KOPT-K1 (cell line): ENCODE measurements at regions not wholly inside any gene's neighbourhood (a gene's known extent, or its start where the extent isn't known, plus 50 kb on each side); places are given as distances from the start of the nearest gene placed in this dataset.
"Not testable (repeated sequence)": the region's sequence is repeated elsewhere in the genome, so short reads cannot be mapped to it uniquely, and the experiment has no call there.

Experiments used
- H3K27ac ChIP-seq: fragments of 200-600 bp; sonication (generic); 2 replicates; pipeline ENCODE4 v1.5.1; 2016; ENCODE audit warnings: antibody characterized with exemption, mild to moderate bottlenecking, low read depth, low read length; ENCODE audit not compliant: poor library complexity, severe bottlenecking
- H3K36me3 ChIP-seq: fragments of 200-600 bp; sonication (generic); 2 replicates; pipeline ENCODE4 v1.5.1; 2017; ENCODE audit warnings: antibody characterized with exemption, mild to moderate bottlenecking, low read length, moderate library complexity; ENCODE audit not compliant: insufficient read depth
- H3K9me3 ChIP-seq: fragments of 200-600 bp; sonication (generic); 2 replicates; pipeline ENCODE4 v1.5.1; 2017; ENCODE audit warnings: antibody characterized with exemption, low read length, mild to moderate bottlenecking; ENCODE audit not compliant: insufficient read depth, poor library complexity, severe bottlenecking

DNA sequence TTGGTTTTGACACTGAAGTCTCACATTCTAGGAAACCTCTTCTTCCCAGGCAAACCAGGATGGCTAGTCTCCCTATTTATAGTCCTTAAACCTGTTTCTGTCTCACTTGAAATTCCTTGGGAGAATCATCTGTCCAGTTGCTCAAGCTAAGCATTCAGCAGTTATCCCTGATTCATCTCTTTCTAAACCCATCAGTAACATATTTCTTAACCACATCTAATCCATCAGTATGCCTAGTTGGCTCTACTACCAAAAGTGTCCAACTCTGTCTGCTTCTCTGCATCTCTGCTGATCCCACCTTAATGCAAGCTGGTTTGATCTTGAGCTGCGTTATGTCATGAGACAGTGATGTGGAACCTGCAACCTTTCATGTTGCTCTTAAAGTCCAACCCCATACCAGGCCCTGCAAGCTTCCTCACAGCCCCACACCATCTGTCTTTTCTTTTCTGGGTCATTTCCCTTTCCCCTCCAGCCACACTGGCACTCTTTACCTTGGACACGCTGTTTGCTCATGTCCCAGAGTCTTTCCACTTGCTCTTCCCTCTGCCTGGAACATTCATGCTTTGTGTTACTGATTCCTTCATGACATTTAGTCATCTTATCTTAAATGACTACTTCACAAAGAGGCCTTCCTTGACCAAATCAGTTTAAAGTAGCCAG, 380.8 kb upstream of the RGS6 start:
- H3K9me3 ChIP-seq: no peaks in the 10 kb centered on the region
- H3K36me3 ChIP-seq: no peaks in the 10 kb centered on the region
- H3K27ac ChIP-seq: no peak overlapping the region

DNA sequence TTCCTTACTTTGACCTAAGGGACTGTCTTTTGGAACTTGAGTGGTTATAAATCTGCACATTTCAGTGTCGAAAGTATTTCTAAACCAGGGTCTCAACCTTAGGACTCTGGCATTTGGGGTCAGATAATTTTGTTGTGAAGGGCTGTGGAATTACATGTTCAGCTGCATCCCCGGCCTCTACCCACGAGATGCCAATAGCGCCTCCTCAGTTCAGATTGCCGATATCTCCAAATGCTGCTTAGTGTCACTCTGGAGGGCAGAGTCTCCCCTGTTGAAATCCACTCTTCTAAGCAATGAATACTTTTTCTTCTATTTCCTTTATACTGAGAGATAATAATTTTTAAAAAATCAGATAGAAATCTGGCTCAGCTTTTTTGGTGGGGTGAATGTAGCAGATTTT, 379.4 kb upstream of the RGS6 start:
- Histone ChIP-seq H3K27ac (no peak overlapping the region), H3K9me3 (no peaks in the 10 kb centered on the region), H3K36me3 (no peaks in the 10 kb centered on the region)

DNA sequence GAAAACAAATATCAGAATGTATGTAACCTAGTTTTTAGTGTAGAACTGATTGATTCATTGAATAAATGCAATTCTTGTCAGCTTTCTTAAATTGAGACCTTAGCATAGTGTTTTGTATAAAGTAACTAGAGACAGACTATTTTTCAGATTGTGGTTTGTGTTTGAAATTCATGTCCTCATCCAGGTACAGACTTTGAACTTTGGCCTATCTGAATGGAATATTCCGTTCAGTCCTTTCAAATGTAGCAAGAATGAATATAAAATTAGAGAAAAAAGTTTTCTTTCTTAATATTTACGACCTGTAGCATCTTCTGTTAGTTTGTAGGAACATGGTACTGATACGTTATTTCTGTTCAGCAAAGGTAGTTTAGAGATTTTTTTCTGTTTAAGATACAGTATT, 378.4 kb upstream of the RGS6 start:
- Histone ChIP-seq H3K27ac (peak overlapping the region; percentile 92), H3K36me3 (no peaks in the 10 kb centered on the region), H3K9me3 (no peaks in the 10 kb centered on the region)

DNA sequence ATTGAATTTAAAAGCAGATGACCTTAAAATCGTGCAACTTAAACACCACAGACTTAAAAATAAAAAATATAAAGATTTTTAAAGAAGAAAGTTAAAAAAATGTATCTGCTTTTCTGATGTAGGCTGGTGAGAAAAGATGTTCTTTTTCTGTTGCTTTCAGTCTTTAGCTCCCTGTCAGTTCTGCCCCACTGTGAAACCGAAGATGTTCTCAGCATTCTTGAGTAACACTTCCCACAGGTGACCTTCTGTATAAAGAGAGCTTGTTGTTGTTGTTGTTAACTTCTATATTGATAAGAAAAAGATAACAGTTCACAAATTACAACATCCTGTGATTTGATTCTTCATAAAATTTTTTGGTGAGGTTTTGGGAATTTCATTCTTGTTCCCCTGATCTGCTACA, 377.9 kb upstream of the RGS6 start:
- Histone ChIP-seq H3K36me3 (no peaks in the 10 kb centered on the region), H3K27ac (peak overlapping the region; percentile 92), H3K9me3 (no peaks in the 10 kb centered on the region)

DNA sequence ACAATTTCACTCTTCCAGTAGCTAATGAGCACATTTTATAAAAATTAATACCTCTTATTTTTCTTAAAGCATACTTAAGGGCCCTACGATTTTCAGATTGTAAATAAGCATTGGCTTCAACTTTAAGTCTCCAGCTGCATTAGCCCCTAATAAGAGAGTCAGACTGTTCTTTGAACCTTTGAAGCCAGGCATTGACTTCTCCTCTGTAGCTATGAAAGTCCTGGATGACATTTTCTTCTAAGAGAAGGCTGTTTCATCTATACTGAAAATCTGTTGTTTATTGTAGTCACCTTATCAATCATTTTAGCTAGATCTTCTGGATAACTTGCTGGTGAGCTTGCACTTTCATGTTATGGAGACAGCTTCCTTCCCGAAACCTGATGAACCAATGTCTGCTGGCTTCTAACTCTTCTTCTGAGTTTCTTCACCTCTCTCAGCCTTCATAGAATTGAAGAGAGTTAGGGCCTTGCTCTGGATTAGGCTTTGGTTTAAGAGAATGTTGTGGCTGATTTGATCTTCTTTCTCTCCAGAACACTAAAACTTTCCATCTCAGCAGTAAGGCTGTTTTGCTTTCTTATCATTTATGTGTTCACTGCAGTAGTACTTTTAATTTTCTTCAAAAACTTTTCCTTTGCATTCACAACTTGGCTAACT, 377.1 kb upstream of the RGS6 start:
- H3K36me3 ChIP-seq: no peaks in the 10 kb centered on the region
- no peaks in the 10 kb centered on the region for H3K9me3 ChIP-seq
- H3K27ac ChIP-seq: peak overlapping the region; percentile 92

DNA sequence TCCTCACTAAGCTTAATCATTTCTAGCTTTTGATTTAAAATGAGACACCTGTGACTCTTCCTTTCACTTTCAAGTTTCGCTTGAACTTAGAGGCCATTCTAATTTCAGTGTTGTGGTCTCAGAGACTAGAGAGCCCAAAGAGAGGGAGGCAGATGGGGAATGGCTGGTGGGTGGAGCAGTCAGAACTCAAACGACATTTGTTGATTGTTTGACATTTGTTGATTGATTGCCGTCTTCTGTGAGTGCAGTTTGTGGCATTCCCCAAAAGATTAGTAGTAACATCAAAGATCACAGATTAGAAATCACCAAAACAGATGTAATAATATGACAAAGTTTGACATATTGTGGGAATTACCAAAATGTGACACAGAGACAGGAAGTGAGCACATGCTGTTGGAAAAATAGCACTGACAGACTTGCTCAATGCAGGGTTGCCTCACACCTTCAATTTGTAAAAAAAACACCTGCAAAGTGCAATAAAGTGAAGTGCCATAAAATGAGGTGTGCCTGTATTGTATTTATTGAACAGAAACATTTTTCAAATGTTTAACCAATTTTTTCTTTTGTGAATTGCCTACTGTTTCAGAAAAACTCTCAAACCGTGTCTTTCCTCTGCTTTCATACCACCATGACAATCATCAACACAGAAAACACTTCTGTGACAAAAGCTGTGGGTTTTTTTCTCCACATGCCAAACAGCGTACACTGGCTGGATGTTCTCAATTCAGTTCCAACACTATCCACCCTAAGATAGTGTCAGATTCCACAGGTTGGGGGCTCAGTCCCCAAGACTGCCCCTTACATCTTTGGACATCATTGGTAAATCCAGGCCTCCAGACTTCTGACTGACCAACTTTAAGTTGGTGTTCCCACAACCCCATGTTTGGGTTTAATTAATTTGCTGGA, 376.3 kb upstream of the RGS6 start:
- H3K27ac ChIP-seq: peak overlapping the region; percentile 92
- no peaks in the 10 kb centered on the region for H3K36me3 ChIP-seq
- no peaks in the 10 kb centered on the region for H3K9me3 ChIP-seq

DNA sequence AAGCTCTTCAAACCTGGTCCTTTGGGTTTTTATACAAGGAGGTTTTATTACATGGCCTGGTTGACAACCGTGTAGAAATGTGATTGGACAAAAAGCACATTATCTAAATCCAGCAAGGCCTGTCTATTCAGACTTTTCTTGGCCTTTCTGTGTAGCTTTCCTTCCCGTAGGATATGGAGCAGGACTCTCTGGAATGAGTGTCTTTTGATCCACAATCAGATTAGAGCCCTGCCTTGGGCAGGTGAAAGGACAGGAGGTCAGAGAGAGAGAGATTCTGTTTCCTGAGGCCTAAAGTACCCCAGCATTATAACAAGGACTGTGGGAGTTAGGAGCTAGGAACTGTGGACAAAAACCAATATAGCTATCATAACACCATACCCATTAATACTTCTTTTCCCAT, 375.5 kb upstream of the RGS6 start:
- Histone ChIP-seq H3K9me3 (no peaks in the 10 kb centered on the region), H3K36me3 (no peaks in the 10 kb centered on the region), H3K27ac (peak overlapping the region; percentile 92)

DNA sequence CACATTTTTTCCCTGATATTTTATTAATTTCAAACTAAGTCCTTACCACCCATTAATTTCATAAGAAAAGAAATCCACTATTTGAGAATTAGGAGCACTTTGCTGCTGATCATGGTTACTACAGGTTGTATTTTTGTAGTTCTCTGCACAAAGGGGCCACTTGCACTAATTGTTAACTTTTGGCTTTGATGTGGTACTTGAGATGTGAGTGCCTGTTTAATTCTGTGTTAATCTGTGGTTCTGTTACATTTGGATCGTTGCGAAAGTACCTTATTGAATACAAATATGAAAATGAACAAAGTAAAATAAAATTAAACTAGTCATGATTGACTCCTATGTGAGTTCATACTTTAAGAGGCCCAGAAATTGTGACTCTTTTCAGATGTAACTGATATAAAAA, 374.9 kb upstream of the RGS6 start:
- peak overlapping the region; percentile 92 for H3K27ac ChIP-seq
- no peaks in the 10 kb centered on the region for H3K9me3 ChIP-seq
- H3K36me3 ChIP-seq: no peaks in the 10 kb centered on the region

DNA sequence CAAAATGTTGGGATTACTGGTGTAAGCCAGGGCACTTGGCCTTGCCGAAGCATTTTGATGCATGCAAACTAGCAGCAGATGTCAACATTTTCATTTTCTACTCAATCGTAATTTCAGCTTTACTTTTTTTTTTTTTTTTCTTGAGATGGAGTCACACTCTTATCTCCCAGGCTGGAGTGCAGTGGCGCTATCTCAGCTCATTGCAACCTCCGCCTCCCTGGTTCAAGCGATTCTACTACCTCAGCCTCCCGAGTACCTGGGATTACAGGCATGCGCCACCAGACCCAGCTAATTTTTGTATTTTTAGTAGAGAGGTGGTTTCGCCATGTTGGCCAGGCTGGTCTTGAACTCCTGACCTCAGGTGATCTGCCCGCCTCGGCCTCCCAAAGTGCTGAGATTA, 373.3 kb upstream of the RGS6 start:
- H3K27ac ChIP-seq, H3K36me3 ChIP-seq, H3K9me3 ChIP-seq: not testable (repeated sequence)

DNA sequence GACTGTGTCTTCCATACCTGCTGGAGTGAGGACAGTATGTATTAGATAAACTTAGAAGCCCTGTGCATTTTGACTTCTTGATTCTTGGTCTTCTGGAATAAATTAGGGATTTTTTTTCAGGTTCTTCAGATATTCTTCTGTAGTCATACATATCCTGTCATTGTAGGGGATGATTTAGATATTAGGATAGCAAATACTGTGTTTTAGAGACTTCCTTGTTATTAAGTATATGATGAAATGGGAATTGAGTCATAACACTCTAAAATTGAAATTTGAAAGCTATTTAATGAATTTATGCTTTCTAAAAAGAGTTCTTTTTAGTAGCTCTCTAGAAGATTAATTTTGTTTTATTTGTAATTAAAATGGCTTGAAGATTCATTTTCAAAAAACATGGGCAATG, 371.5 kb upstream of the RGS6 start:
- H3K9me3 ChIP-seq: no peaks in the 10 kb centered on the region

DNA sequence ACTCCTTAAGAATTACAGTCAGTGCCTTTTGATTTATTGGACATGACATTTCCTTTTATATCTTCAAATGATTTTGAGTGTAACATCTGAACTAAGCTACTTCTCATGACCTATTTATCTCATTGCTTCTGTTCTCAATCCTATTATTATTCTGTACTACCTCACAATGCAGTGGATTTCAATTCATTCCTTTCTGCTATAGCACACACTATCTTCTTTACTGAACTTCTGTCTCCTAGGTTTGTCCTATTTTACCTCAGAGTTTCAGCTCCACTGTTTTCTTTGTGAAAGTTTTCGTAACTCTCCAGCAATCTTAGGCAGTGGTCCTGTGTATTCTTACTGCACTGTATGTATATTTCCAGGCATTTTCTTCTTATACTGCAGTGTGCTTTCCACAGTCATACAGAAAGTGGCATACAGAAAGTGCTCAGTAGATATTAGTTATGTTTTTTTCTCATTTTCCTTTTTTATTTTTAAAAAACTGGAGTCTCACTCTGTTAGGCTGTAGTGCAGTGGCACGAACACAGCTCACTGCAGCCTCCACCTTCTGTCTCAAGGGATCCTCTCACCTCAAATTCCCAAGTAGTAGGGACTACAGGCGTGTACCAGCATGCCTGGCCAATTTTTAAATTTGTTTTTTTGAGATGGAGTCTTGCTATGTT, 368.6 kb upstream of the RGS6 start:
- Histone ChIP-seq H3K36me3 (no peaks in the 10 kb centered on the region), H3K9me3 (no peaks in the 10 kb centered on the region), H3K27ac (no peak overlapping the region)

More for the DNA sequence above, 371.5 kb upstream of the RGS6 start:
- Histone ChIP-seq H3K36me3 (no peaks in the 10 kb centered on the region), H3K27ac (no peak overlapping the region)

DNA sequence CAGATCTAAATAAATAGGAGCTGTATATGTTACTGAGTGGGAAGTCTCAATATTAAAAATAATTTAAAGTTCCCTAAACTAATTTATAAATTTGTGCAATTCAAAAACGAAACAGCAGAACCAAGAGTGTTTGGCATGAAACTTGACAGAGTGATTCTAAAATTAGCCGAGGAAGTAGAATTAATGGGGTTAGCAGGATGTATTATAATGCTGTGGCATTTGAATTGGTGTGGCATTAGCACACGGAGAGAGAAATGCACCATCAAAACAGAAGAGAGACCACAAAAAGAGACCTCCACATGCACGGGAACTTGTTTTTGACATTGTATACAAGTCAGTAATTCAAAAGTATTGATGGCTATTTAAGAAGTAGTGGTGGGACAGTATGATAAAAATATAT, 366.0 kb upstream of the RGS6 start:
- no peaks in the 10 kb centered on the region for H3K9me3 ChIP-seq
- H3K36me3 ChIP-seq: no peaks in the 10 kb centered on the region
- H3K27ac ChIP-seq: no peak overlapping the region

DNA sequence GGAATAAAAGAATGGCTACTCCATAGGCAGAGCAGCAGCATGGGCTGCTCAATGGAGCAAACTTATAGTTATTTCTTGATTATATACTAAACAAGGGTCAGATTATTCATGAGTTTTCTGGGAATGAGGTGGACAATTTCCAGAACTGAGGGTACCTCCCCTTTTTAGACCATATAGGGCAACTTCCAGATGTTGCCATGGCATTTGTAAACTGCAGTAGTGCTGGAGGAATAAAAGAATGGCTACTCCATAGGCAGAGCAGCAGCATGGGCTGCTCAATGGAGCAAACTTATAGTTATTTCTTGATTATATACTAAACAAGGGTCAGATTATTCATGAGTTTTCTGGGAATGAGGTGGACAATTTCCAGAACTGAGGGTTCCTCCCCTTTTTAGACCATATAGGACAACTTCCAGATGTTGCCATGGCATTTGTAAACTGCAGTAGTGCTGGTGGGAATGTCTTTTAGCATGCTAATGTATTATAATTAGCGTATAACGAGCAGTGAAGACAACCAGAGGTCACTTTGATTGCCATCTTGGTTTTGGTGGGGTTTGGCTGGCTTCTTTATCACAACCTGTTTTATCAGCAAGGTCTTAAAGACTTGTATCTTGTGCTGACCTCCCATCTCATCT, 364.6 kb upstream of the RGS6 start:
- H3K36me3 ChIP-seq, H3K9me3 ChIP-seq, H3K27ac ChIP-seq: not testable (repeated sequence)

DNA sequence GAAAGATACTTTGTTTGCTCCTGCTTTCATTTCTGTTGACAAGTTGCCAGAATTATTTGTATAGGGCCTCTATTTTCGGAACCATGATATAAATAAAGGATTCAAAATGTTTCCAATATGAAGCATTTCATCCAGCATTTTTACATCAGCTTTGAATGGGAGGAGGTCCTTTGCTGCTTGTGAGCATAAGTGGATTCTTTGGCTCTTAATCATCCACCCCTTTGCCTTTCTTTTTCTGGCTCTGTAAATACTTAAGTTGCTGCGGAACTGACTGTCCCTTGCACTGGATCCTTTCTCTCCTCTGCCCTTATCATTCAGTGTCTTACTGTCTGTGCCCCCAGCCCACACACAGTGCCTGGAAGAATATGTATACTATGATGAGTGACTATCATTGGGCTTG, 357.3 kb upstream of the RGS6 start:
- Histone ChIP-seq H3K27ac (peak overlapping the region; percentile 63), H3K9me3 (no peaks in the 10 kb centered on the region), H3K36me3 (no peaks in the 10 kb centered on the region)

DNA sequence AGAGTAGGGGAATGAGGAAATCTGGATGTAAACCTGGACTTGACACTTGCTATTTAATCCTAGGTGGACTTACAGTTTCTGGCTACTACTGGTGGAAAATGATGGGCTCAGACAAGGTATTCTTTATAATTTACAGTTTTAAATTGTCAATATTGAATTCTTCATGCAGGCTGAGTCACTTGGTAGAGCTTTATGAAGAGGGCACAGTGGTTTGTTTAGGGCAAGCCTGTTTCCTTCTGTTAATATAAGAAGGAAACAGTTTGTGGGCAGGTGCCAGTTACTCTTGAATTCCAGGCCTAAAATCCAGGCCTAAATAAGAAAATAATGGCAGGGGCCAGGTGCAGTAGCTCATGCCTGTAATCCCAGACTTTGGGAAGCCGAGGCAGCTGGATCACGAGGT, 355.8 kb upstream of the RGS6 start:
- no peaks in the 10 kb centered on the region for H3K9me3 ChIP-seq
- H3K27ac ChIP-seq: peak overlapping the region; percentile 8
- no peaks in the 10 kb centered on the region for H3K36me3 ChIP-seq
